GM23338 (cell line): ENCODE measurements at regions not wholly inside any gene's neighbourhood (a gene's known extent, or its start where the extent isn't known, plus 50 kb on each side); places are given as distances from the start of the nearest gene placed in this dataset.

Experiments used
- ATAC-seq: fragments of 200-7000 bp; cut with Tn5 transposase; 3 replicates; pipeline ENCODE4 v1.9.1; 2020
- DNase-seq: peaks from one replicate; pipeline ENCODE4 v3.0.0-alpha.2; 2015; ENCODE audit warnings: low spot score
- H2AFZ ChIP-seq: fragments of 200-600 bp; sonication (generic); 2 replicates; pipeline ENCODE4 v1.8.0; 2016; ENCODE audit warnings: antibody characterized with exemption, mild to moderate bottlenecking, moderate library complexity
- H3F3A ChIP-seq: fragments of 200-600 bp; sonication (generic); replicated peaks from 2 replicates; pipeline ENCODE4 v1.8.0; 2017; ENCODE audit warnings: antibody characterized with exemption, mixed run types, low read depth
- H3K27ac ChIP-seq: fragments of 200-600 bp; sonication (generic); 2 replicates; pipeline ENCODE4 v1.6.1; 2016; ENCODE audit warnings: low read depth
- H3K27me3 ChIP-seq: fragments of 200-600 bp; sonication (generic); 2 replicates; pipeline ENCODE4 v1.8.0; 2016; ENCODE audit warnings: mild to moderate bottlenecking, mixed run types, moderate library complexity; ENCODE audit not compliant: insufficient read depth
- H3K36me3 ChIP-seq: fragments of 200-600 bp; sonication (generic); 2 replicates; pipeline ENCODE4 v1.8.0; 2016; ENCODE audit warnings: mild to moderate bottlenecking; ENCODE audit not compliant: insufficient read depth
- H3K4me1 ChIP-seq: fragments of 200-600 bp; sonication (generic); 2 replicates; pipeline ENCODE4 v1.8.0; 2016; ENCODE audit warnings: mild to moderate bottlenecking, moderate library complexity; ENCODE audit not compliant: insufficient read depth
- H3K4me2 ChIP-seq: fragments of 200-600 bp; sonication (generic); 2 replicates; pipeline ENCODE4 v1.7.1; 2017; ENCODE audit warnings: mixed run types
- H3K4me3 ChIP-seq: fragments of 200-600 bp; sonication (generic); 2 replicates; pipeline ENCODE4 v1.6.1; 2016; ENCODE audit warnings: mixed run types
- H3K79me2 ChIP-seq: fragments of 200-600 bp; sonication (generic); replicated peaks from 2 replicates; pipeline ENCODE4 v1.8.0; 2017; ENCODE audit warnings: mild to moderate bottlenecking; ENCODE audit not compliant: insufficient read depth
- H3K9me2 ChIP-seq: fragments of 200-600 bp; sonication (generic); 2 replicates; pipeline ENCODE4 v1.8.0; 2017; ENCODE audit not compliant: insufficient read depth
- H4K20me1 ChIP-seq: fragments of 200-600 bp; sonication (generic); replicated peaks from 2 replicates; pipeline ENCODE4 v1.8.0; 2017; ENCODE audit warnings: mild to moderate bottlenecking; ENCODE audit not compliant: insufficient read depth
- H3K27ac Mint-ChIP-seq: 2 replicates; pipeline ENCODE4 v1.8.0; 2020; ENCODE audit warnings: inconsistent platforms, mild to moderate bottlenecking, moderate library complexity, mixed read lengths
- H3K27me3 Mint-ChIP-seq: 3 replicates; pipeline ENCODE4 v1.8.0; 2022; ENCODE audit warnings: low read depth, mild to moderate bottlenecking, moderate library complexity, mixed read lengths, inconsistent platforms; ENCODE audit not compliant: insufficient read depth, poor library complexity
- H3K36me3 Mint-ChIP-seq: 3 replicates; pipeline ENCODE4 v1.8.0; 2021; ENCODE audit warnings: low read depth, mild to moderate bottlenecking, inconsistent platforms, moderate library complexity, mixed read lengths
- H3K4me1 Mint-ChIP-seq: 3 replicates; pipeline ENCODE4 v1.8.0; 2020; ENCODE audit warnings: mild to moderate bottlenecking, inconsistent platforms, mixed read lengths
- H3K4me3 Mint-ChIP-seq: 3 replicates; pipeline ENCODE4 v1.8.0; 2021; ENCODE audit warnings: moderate library complexity, mild to moderate bottlenecking, inconsistent platforms, mixed read lengths
- H3K9me3 Mint-ChIP-seq: 3 replicates; pipeline ENCODE4 v1.8.0; 2020; ENCODE audit warnings: moderate library complexity, mild to moderate bottlenecking, inconsistent platforms, mixed read lengths
- CREB1 ChIP-seq: fragments of 250-450 bp; sonication (Bioruptor Pico); IDR thresholded peaks from 2 replicates; pipeline ENCODE4 v1.5.0; 2020; ENCODE audit warnings: low read depth, mild to moderate bottlenecking, moderate library complexity
- CTCF ChIP-seq, 2 experiments: fragments of 200-600 bp in 1 of 2; sonication (generic) in 1 of 2; conservative IDR thresholded peaks; 2 replicates each; pipeline versions ENCODE4 v1.5.1 to v1.6.1; 2016 to 2017; ENCODE audit warnings: antibody characterized with exemption in 2 of 2, low read depth in 2 of 2, mild to moderate bottlenecking in 2 of 2, moderate library complexity in 1 of 2
- EZH2 ChIP-seq: fragments of 200-600 bp; sonication (generic); IDR thresholded peaks from one replicate; pipeline ENCODE4 v1.8.0; 2017; ENCODE audit warnings: antibody characterized with exemption, mild to moderate bottlenecking, low read depth; ENCODE audit not compliant: unreplicated experiment
- EZH2phosphoT487 ChIP-seq: fragments of 200-600 bp; sonication (generic); IDR thresholded peaks from one replicate; pipeline ENCODE4 v1.8.1; 2018; ENCODE audit warnings: antibody characterized with exemption; ENCODE audit not compliant: unreplicated experiment
- JUNB ChIP-seq: IDR thresholded peaks from one replicate; pipeline ENCODE4 v1.6.1; 2016; ENCODE audit warnings: antibody characterized with exemption; ENCODE audit not compliant: unreplicated experiment
- NANOG ChIP-seq: IDR thresholded peaks from 2 replicates; pipeline ENCODE4 v1.6.1; 2016; ENCODE audit warnings: antibody characterized with exemption, borderline replicate concordance
- POLR2AphosphoS5 ChIP-seq: IDR thresholded peaks from 2 replicates; pipeline ENCODE4 v1.6.1; 2016; ENCODE audit warnings: antibody characterized with exemption, low read depth
- STAT1 ChIP-seq: IDR thresholded peaks from one replicate; pipeline ENCODE4 v1.6.1; 2016; ENCODE audit warnings: antibody characterized with exemption; ENCODE audit not compliant: unreplicated experiment
- ZNF331 ChIP-seq: fragments of 250-450 bp; sonication (Bioruptor Pico); IDR thresholded peaks from 2 replicates; pipeline ENCODE4 v1.5.0; 2020; ENCODE audit warnings: low read depth, mild to moderate bottlenecking, moderate library complexity
- ZNF462 ChIP-seq: fragments of 250-450 bp; sonication (Bioruptor Pico); IDR thresholded peaks from 2 replicates; pipeline ENCODE4 v1.5.0; 2020; ENCODE audit warnings: mild to moderate bottlenecking, moderate library complexity

- Mint-ChIP-seq H3K4me3 (no peak overlapping the region), H3K27ac (peak overlapping the region; percentile 74), H3K9me3 (no peaks in the 10 kb centered on the region; the same call in 2 of the 3 replicates), H3K4me1 (peaks cover 19% of the 10 kb centered on the region), H3K27me3 (no peaks in the 10 kb centered on the region), H3K36me3 (no peaks in the 10 kb centered on the region)
- Histone ChIP-seq H3K9me2 (peaks cover 7% of the 10 kb centered on the region; the same call in 1 of the 2 replicates), H2AFZ (peak overlapping the region; percentile 96; the same call in 1 of the 2 replicates), H3K4me1 (peaks cover 14% of the 10 kb centered on the region; the same call in 1 of the 2 replicates), H3F3A (no peaks in the 10 kb centered on the region), H3K4me2 (peak overlapping the region; percentile 38; the same call in 1 of the 2 replicates), H3K27me3 (no peaks in the 10 kb centered on the region), H3K27ac (0 out of 2 replicates have a peak overlapping the region, but pooled peaks have one; percentile 56), H4K20me1 (no peaks in the 10 kb centered on the region), H3K4me3 (no peak overlapping the region; the same call in 1 of the 2 replicates), H3K36me3 (no peaks in the 10 kb centered on the region), H3K79me2 (no peaks in the 10 kb centered on the region)
- TF ChIP-seq POLR2AphosphoS5 (no peak), ZNF331 (CRISPR knock-in tag) (no peak), CTCF (conservative IDR thresholded peaks at IDR 0.05; ENCODE audit: low read depth in 2 of 2) (no peak)
- no peak for DNase-seq
- ATAC-seq, result no peak; the same call in 2 of the 3 replicates
Observed at GRCh38 chr3:177729956-177730681, 532.8 kb upstream of the TBL1XR1 start.

GRCh38 chr3:177730814-177731213 is 533.5 kb upstream of the TBL1XR1 start:
- H3K4me3 Mint-ChIP-seq, result no peak overlapping the region
- H3K79me2 ChIP-seq, result no peaks in the 10 kb centered on the region
- DNase-seq (no peak), ATAC-seq (no peak)
- no peaks in the 10 kb centered on the region for H3K27me3 ChIP-seq
- H3F3A ChIP-seq, result no peaks in the 10 kb centered on the region
- H3K27ac Mint-ChIP-seq, result no peak overlapping the region
- H4K20me1 ChIP-seq, result no peaks in the 10 kb centered on the region
- no peaks in the 10 kb centered on the region for H3K27me3 Mint-ChIP-seq
- H3K4me1 ChIP-seq, result peaks cover 14% of the 10 kb centered on the region; the same call in 1 of the 2 replicates
- peak overlapping the region; percentile 94 for H2AFZ ChIP-seq
- peaks cover 19% of the 10 kb centered on the region for H3K4me1 Mint-ChIP-seq
- H3K36me3 ChIP-seq, result no peaks in the 10 kb centered on the region
- peaks cover 7% of the 10 kb centered on the region; the same call in 1 of the 2 replicates for H3K9me2 ChIP-seq
- H3K4me2 ChIP-seq, result no peak overlapping the region
- H3K9me3 Mint-ChIP-seq, result no peaks in the 10 kb centered on the region; the same call in 2 of the 3 replicates
- H3K27ac ChIP-seq, result no peak overlapping the region
- H3K36me3 Mint-ChIP-seq, result no peaks in the 10 kb centered on the region
- no peak overlapping the region for H3K4me3 ChIP-seq
- TF ChIP-seq CREB1 (CRISPR knock-in tag) (no peak), JUNB (no peak), EZH2phosphoT487 (no peak), CTCF (conservative IDR thresholded peaks at IDR 0.05; ENCODE audit: low read depth in 2 of 2) (no peak), STAT1 (no peak), EZH2 (no peak), POLR2AphosphoS5 (no peak), NANOG (no peak), ZNF331 (CRISPR knock-in tag) (no peak), ZNF462 (CRISPR knock-in tag) (no peak)
